Uterus (tissue), 2 donors: ENCODE measurements at regions not wholly inside any gene's neighbourhood (a gene's known extent, or its start where the extent isn't known, plus 50 kb on each side); places are given as distances from the start of the nearest gene placed in this dataset.

Experiments used
- CTCF ChIP-seq, 4 experiments: fragments of 200-600 bp in 2 of 4; fragments of 450-650 bp in 2 of 4; sonication (generic) in 2 of 4; IDR thresholded peaks; one replicate each; pipeline ENCODE4 v1.5.1; 2016 to 2019; ENCODE audit warnings: antibody characterized with exemption in 4 of 4, mild to moderate bottlenecking in 2 of 4, moderate library complexity in 1 of 4
- POLR2A ChIP-seq, 2 donors: fragments of 450-650 bp; IDR thresholded peaks; one replicate each; pipeline ENCODE4 v1.6.1; 2016; ENCODE audit warnings: antibody characterized with exemption in 2 of 2, mild to moderate bottlenecking in 1 of 2, moderate library complexity in 1 of 2

- TF ChIP-seq CTCF (IDR thresholded peaks at IDR 0.05) (no peak), POLR2A (IDR thresholded peaks at IDR 0.05) (no peak)
Measured at GRCh38 chr12:59874781-59875180, 279.0 kb downstream of the SLC16A7 start.
